WTC11 (cell line): ENCODE measurements at regions not wholly inside any gene's neighbourhood (a gene's known extent, or its start where the extent isn't known, plus 50 kb on each side); places are given as distances from the start of the nearest gene placed in this dataset.

ENCODE experiments used
- ATAC-seq: fragments of 200-7000 bp; cut with Tn5 transposase; 2 replicates; pipeline ENCODE4 v1.10.0; 2021; ENCODE audit warnings: mild to moderate bottlenecking, moderate library complexity
- CTCF ChIA-PET: fragments of 300-600 bp; sonication (Branson Sonifier 250); formaldehyde crosslinking; loops from one replicate; lab custom pipeline; 2021; ENCODE audit warnings: antibody characterized with exemption; lab: Charles Lee
- POLR2A ChIA-PET: fragments of 350-600 bp; sonication (Branson Sonifier 250); formaldehyde crosslinking; loops from one replicate; lab custom pipeline; 2021; ENCODE audit warnings: antibody characterized with exemption; lab: Charles Lee
- DNase-seq: peaks from one replicate; pipeline ENCODE4 v3.0.0; 2021; ENCODE audit warnings: low spot score
- H3K27ac Mint-ChIP-seq: 2 replicates; pipeline ENCODE4 v1.8.0; 2021; ENCODE audit warnings: mixed read lengths
- H3K27me3 Mint-ChIP-seq: 2 replicates; pipeline ENCODE4 v1.8.0; 2021; ENCODE audit warnings: low read depth, mild to moderate bottlenecking, moderate library complexity, mixed read lengths
- H3K36me3 Mint-ChIP-seq: 2 replicates; pipeline ENCODE4 v1.8.0; 2021; ENCODE audit warnings: mixed read lengths
- H3K4me1 Mint-ChIP-seq: 2 replicates; pipeline ENCODE4 v1.8.0; 2022; ENCODE audit warnings: mixed read lengths
- H3K4me3 Mint-ChIP-seq: 2 replicates; pipeline ENCODE4 v1.8.0; 2021; ENCODE audit warnings: mild to moderate bottlenecking, moderate library complexity, mixed read lengths
- H3K9me3 Mint-ChIP-seq: 2 replicates; pipeline ENCODE4 v1.8.0; 2021; ENCODE audit warnings: mixed read lengths
- ATF1 ChIP-seq: sonication (generic); formaldehyde crosslinking; IDR thresholded peaks from 2 replicates; pipeline ENCODE4 v1.8.1; 2023; ENCODE audit warnings: mild to moderate bottlenecking, moderate library complexity, missing genetic modification reagents
- ELF4 ChIP-seq: sonication (generic); formaldehyde crosslinking; IDR thresholded peaks from 2 replicates; pipeline ENCODE4 v1.8.1; 2022; ENCODE audit warnings: low read depth, mild to moderate bottlenecking, moderate library complexity, missing genetic modification reagents
- EMX1 ChIP-seq: fragments of 250-450 bp; sonication (Bioruptor Pico); IDR thresholded peaks from 2 replicates; pipeline ENCODE4 v1.8.0; 2021; ENCODE audit warnings: mild to moderate bottlenecking
- FOXJ3 ChIP-seq: sonication (generic); formaldehyde crosslinking; IDR thresholded peaks from 2 replicates; pipeline ENCODE4 v1.9.0; 2021; ENCODE audit warnings: missing genetic modification reagents, mild to moderate bottlenecking, borderline replicate concordance
- FOXP1 ChIP-seq: sonication (generic); formaldehyde crosslinking; IDR thresholded peaks from 2 replicates; pipeline ENCODE4 v1.8.0; 2022; ENCODE audit warnings: missing genetic modification reagents, mild to moderate bottlenecking, moderate library complexity, borderline replicate concordance
- GABPB1 ChIP-seq: sonication (generic); formaldehyde crosslinking; IDR thresholded peaks from 2 replicates; pipeline ENCODE4 v1.8.1; 2023; ENCODE audit warnings: mild to moderate bottlenecking, missing genetic modification reagents
- NFATC4 ChIP-seq: fragments of 250-450 bp; sonication (Bioruptor Pico); IDR thresholded peaks from 2 replicates; pipeline ENCODE4 v1.9.0; 2021; ENCODE audit warnings: mild to moderate bottlenecking
- NR2C2 ChIP-seq: sonication (generic); formaldehyde crosslinking; IDR thresholded peaks from 2 replicates; pipeline ENCODE4 v1.8.0; 2022; ENCODE audit warnings: mild to moderate bottlenecking, missing genetic modification reagents
- RELA ChIP-seq: sonication (generic); formaldehyde crosslinking; IDR thresholded peaks from 2 replicates; pipeline ENCODE4 v1.8.1; 2022; ENCODE audit warnings: missing genetic modification reagents, mild to moderate bottlenecking, borderline replicate concordance
- SOX15 ChIP-seq: fragments of 250-450 bp; sonication (Bioruptor Pico); IDR thresholded peaks from 2 replicates; pipeline ENCODE4 v1.9.0; 2021; ENCODE audit warnings: mild to moderate bottlenecking
- TEAD1 ChIP-seq: sonication (generic); formaldehyde crosslinking; IDR thresholded peaks from 2 replicates; pipeline ENCODE4 v1.8.0; 2022; ENCODE audit warnings: mild to moderate bottlenecking, missing genetic modification reagents
- TEAD4 ChIP-seq: sonication (generic); formaldehyde crosslinking; IDR thresholded peaks from 2 replicates; pipeline ENCODE4 v1.8.0; 2022; ENCODE audit warnings: mild to moderate bottlenecking, missing genetic modification reagents
- TP53 ChIP-seq: sonication (generic); formaldehyde crosslinking; IDR thresholded peaks from 2 replicates; pipeline ENCODE4 v1.8.1; 2023; ENCODE audit warnings: mild to moderate bottlenecking, missing genetic modification reagents
- ZNF263 ChIP-seq: sonication (generic); formaldehyde crosslinking; IDR thresholded peaks from 2 replicates; pipeline ENCODE4 v1.8.1; 2022; ENCODE audit warnings: low read depth, mild to moderate bottlenecking, moderate library complexity, missing genetic modification reagents
- ZNF317 ChIP-seq: sonication (generic); formaldehyde crosslinking; IDR thresholded peaks from 2 replicates; pipeline ENCODE4 v1.8.1; 2023; ENCODE audit warnings: low read depth, mild to moderate bottlenecking, moderate library complexity, missing genetic modification reagents, borderline replicate concordance
- ZNF671 ChIP-seq: fragments of 250-450 bp; sonication (Bioruptor Pico); IDR thresholded peaks from 2 replicates; pipeline ENCODE4 v1.8.0; 2021; ENCODE audit warnings: mild to moderate bottlenecking
- TF ChIP-seq, protein P1 (sequence below): sonication (generic); formaldehyde crosslinking; IDR thresholded peaks from 2 replicates; pipeline ENCODE4 v1.8.1; 2023; ENCODE audit warnings: mild to moderate bottlenecking, missing genetic modification reagents, borderline replicate concordance
- TF ChIP-seq, protein P2 (sequence below): sonication (generic); formaldehyde crosslinking; IDR thresholded peaks from 2 replicates; pipeline ENCODE4 v1.8.0; 2023; ENCODE audit warnings: missing genetic modification reagents, mild to moderate bottlenecking, borderline replicate concordance
- TF ChIP-seq, protein P3 (sequence below): fragments of 250-450 bp; sonication (Bioruptor Pico); conservative IDR thresholded peaks from 2 replicates; pipeline ENCODE4 v1.9.0; 2021; ENCODE audit warnings: mild to moderate bottlenecking
- TF ChIP-seq, protein P4 (sequence below): sonication (generic); formaldehyde crosslinking; IDR thresholded peaks from 2 replicates; pipeline ENCODE4 v1.8.1; 2023; ENCODE audit warnings: mild to moderate bottlenecking, missing genetic modification reagents, moderate library complexity
- TF ChIP-seq, protein P5 (sequence below): sonication (generic); formaldehyde crosslinking; IDR thresholded peaks from 2 replicates; pipeline ENCODE4 v1.8.1; 2023; ENCODE audit warnings: mild to moderate bottlenecking, moderate library complexity, missing genetic modification reagents
- TF ChIP-seq, protein P6 (sequence below): sonication (generic); formaldehyde crosslinking; IDR thresholded peaks from 2 replicates; pipeline ENCODE4 v1.8.0; 2022; ENCODE audit warnings: mild to moderate bottlenecking, missing genetic modification reagents

DNA sequence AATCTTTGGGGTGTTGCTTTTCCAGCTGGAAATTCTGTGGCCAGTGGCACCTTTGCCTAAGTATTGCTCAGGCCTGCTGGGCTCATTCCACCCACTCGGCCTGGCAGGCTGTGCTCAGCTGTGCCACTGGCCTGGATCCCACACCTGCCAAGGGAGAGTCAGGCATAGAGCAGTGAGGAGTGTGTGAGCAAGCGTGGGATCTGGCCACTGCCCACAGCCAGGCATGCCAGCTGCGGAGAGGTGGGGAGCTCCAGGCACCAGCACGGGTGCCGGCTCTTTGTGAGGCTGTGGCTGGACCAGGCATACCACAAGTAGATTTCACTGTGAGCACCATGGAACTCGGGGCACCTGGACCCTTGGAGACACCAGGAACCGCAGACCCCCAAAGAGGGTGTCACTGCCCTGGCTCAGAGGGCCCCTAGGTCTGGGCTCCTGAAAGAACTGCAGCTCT lies 118.1 kb upstream of the MAP2 start (continued):
- TF ChIP-seq, protein P1, sequence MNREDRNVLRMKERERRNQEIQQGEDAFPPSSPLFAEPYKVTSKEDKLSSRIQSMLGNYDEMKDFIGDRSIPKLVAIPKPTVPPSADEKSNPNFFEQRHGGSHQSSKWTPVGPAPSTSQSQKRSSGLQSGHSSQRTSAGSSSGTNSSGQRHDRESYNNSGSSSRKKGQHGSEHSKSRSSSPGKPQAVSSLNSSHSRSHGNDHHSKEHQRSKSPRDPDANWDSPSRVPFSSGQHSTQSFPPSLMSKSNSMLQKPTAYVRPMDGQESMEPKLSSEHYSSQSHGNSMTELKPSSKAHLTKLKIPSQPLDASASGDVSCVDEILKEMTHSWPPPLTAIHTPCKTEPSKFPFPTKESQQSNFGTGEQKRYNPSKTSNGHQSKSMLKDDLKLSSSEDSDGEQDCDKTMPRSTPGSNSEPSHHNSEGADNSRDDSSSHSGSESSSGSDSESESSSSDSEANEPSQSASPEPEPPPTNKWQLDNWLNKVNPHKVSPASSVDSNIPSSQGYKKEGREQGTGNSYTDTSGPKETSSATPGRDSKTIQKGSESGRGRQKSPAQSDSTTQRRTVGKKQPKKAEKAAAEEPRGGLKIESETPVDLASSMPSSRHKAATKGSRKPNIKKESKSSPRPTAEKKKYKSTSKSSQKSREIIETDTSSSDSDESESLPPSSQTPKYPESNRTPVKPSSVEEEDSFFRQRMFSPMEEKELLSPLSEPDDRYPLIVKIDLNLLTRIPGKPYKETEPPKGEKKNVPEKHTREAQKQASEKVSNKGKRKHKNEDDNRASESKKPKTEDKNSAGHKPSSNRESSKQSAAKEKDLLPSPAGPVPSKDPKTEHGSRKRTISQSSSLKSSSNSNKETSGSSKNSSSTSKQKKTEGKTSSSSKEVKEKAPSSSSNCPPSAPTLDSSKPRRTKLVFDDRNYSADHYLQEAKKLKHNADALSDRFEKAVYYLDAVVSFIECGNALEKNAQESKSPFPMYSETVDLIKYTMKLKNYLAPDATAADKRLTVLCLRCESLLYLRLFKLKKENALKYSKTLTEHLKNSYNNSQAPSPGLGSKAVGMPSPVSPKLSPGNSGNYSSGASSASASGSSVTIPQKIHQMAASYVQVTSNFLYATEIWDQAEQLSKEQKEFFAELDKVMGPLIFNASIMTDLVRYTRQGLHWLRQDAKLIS = 0 out of 2 replicates have a peak, but pooled peaks have one; percentile 34
- TF ChIP-seq RELA = peak; percentile 59; the same call in 1 of the 2 replicates

DNA sequence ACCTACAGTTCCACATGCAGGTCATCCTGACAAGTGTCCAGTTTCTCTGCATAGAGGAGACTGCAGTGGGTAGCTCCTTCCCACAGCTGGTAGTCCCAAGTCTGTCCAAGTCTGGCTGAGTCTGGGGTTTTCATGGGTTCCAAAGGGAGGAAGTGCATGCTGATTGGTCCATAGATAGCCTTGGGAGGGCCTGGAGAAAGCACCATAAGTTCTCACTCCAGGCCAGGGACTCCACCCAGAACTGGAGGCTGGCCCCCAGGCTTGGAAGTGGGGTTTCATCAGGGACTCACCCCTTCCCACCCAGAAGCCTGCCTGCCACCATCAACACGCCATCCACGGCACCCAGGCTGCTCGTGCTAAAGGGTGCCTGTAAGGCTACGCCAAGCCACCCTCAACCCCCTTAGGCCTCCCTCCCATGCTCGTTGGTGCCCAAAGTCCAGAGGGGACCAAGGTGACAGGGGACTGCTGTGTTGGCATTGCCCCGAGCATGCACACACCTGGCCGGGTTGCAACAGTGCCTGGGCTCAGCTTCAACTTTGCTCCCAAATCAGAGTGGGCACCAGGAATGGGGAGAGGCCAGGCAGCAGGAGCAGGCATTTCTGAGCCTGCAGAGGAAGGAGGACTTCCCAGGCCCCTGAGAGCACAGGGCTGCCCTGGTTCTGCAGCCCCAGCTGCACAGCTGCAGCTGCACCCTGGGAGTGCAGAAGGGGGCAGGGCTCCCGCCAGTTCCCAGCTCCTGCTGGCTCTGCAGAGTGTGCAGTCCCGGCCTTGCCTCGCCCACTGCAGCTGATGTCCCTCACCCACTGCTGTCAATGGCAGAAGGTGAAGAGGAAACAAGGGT lies 116.5 kb upstream of the MAP2 start:
- H3K27ac Mint-ChIP-seq = peak overlapping the region; percentile 33
- DNase-seq (peak; percentile 51), ATAC-seq (peak; percentile 66)
- H3K36me3 Mint-ChIP-seq = peaks cover 77% of the 10 kb centered on the region
- peaks cover 61% of the 10 kb centered on the region for H3K4me1 Mint-ChIP-seq
- ChIA-PET CTCF (no interaction called here), POLR2A (interaction anchor here (0.6 to 1.1 kb wide), 2 partner anchors 12 to 864 kb away, joined by 3 read pairs; partner anchors contain the start of gene KANSL1L)
- no peaks in the 10 kb centered on the region; the same call in 1 of the 2 replicates for H3K9me3 Mint-ChIP-seq
- H3K27me3 Mint-ChIP-seq = peaks cover 3% of the 10 kb centered on the region; the same call in 1 of the 2 replicates
- no peak overlapping the region for H3K4me3 Mint-ChIP-seq
- no peak for TF ChIP-seq ELF4 (CRISPR knock-in tag)
- TF ChIP-seq GABPB1 (CRISPR knock-in tag) = no peak
- TF ChIP-seq SOX15 (CRISPR knock-in tag) = no peak
- TF ChIP-seq TEAD1 = no peak
- TF ChIP-seq, protein P2, sequence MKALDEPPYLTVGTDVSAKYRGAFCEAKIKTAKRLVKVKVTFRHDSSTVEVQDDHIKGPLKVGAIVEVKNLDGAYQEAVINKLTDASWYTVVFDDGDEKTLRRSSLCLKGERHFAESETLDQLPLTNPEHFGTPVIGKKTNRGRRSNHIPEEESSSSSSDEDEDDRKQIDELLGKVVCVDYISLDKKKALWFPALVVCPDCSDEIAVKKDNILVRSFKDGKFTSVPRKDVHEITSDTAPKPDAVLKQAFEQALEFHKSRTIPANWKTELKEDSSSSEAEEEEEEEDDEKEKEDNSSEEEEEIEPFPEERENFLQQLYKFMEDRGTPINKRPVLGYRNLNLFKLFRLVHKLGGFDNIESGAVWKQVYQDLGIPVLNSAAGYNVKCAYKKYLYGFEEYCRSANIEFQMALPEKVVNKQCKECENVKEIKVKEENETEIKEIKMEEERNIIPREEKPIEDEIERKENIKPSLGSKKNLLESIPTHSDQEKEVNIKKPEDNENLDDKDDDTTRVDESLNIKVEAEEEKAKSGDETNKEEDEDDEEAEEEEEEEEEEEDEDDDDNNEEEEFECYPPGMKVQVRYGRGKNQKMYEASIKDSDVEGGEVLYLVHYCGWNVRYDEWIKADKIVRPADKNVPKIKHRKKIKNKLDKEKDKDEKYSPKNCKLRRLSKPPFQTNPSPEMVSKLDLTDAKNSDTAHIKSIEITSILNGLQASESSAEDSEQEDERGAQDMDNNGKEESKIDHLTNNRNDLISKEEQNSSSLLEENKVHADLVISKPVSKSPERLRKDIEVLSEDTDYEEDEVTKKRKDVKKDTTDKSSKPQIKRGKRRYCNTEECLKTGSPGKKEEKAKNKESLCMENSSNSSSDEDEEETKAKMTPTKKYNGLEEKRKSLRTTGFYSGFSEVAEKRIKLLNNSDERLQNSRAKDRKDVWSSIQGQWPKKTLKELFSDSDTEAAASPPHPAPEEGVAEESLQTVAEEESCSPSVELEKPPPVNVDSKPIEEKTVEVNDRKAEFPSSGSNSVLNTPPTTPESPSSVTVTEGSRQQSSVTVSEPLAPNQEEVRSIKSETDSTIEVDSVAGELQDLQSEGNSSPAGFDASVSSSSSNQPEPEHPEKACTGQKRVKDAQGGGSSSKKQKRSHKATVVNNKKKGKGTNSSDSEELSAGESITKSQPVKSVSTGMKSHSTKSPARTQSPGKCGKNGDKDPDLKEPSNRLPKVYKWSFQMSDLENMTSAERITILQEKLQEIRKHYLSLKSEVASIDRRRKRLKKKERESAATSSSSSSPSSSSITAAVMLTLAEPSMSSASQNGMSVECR (CRISPR knock-in tag) = no peak
- TF ChIP-seq EMX1 (CRISPR knock-in tag) = peak; percentile 89; the same call in 1 of the 2 replicates
- no peak; the same call in 1 of the 2 replicates for TF ChIP-seq NR2C2
- TF ChIP-seq, protein P3, sequence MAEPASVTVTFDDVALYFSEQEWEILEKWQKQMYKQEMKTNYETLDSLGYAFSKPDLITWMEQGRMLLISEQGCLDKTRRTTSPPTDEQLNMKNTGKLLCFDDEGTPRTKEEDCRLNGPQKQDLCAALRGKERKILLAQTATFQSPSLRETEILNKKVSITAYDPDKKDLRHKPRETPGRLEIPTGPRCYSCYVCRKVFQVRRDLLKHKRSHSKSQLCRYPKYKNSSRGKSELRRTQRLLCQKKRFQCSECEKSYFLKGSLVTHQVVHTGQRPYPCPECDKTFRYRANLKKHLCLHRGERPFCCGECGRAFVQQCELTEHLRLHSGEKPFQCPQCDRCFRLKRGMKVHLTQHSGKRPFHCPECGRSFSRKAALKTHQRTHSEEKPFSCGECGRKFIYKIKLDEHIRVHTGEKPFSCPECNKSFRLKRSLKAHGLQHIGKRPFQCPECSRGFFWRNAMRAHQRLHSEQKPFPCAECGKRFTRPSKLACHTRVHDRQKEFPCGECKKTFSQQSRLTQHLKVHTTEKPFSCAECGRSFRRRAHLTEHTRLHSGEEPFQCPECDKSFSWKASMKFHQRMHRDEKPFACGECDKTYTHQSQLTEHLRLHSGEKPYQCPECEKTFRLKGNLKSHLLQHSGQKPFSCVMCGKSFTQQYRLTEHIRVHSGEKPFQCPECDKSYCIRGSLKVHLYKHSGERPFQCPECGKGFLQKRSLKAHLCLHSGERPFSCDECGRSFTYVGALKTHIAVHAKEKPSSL (CRISPR knock-in tag) = no peak; the same call in none of the 2 replicates
- TF ChIP-seq, protein P4, sequence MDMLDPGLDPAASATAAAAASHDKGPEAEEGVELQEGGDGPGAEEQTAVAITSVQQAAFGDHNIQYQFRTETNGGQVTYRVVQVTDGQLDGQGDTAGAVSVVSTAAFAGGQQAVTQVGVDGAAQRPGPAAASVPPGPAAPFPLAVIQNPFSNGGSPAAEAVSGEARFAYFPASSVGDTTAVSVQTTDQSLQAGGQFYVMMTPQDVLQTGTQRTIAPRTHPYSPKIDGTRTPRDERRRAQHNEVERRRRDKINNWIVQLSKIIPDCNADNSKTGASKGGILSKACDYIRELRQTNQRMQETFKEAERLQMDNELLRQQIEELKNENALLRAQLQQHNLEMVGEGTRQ (CRISPR knock-in tag) = no peak
- peak; percentile 68 for TF ChIP-seq ZNF671 (CRISPR knock-in tag)
- TF ChIP-seq, protein P5, sequence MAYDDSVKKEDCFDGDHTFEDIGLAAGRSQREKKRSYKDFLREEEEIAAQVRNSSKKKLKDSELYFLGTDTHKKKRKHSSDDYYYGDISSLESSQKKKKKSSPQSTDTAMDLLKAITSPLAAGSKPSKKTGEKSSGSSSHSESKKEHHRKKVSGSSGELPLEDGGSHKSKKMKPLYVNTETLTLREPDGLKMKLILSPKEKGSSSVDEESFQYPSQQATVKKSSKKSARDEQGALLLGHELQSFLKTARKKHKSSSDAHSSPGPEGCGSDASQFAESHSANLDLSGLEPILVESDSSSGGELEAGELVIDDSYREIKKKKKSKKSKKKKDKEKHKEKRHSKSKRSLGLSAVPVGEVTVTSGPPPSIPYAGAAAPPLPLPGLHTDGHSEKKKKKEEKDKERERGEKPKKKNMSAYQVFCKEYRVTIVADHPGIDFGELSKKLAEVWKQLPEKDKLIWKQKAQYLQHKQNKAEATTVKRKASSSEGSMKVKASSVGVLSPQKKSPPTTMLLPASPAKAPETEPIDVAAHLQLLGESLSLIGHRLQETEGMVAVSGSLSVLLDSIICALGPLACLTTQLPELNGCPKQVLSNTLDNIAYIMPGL = no peak
- peak; percentile 89; the same call in 1 of the 2 replicates for TF ChIP-seq FOXP1 (CRISPR knock-in tag)
- TF ChIP-seq TP53 (CRISPR knock-in tag) = peak; percentile 77
- no peak for TF ChIP-seq TEAD4 (CRISPR knock-in tag)
- TF ChIP-seq ZNF263 (CRISPR knock-in tag) = no peak
- 0 out of 2 replicates have a peak, but pooled peaks have one; percentile 39 for TF ChIP-seq ATF1
- TF ChIP-seq NFATC4 (CRISPR knock-in tag) = peak; percentile 87
- TF ChIP-seq, protein P6, sequence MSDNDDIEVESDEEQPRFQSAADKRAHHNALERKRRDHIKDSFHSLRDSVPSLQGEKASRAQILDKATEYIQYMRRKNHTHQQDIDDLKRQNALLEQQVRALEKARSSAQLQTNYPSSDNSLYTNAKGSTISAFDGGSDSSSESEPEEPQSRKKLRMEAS (CRISPR knock-in tag) = no peak; the same call in 1 of the 2 replicates
- no peak for TF ChIP-seq ZNF317
- TF ChIP-seq FOXJ3 (CRISPR knock-in tag) = no peak
